ENCODE measurements at regions not wholly inside any gene's neighbourhood (a gene's known extent, or its start where the extent isn't known, plus 50 kb on each side); places are given as distances from the start of the nearest gene placed in this dataset.
"Not testable (repeated sequence)": the region's sequence is repeated elsewhere in the genome, so short reads cannot be mapped to it uniquely, and the experiment has no call there.

DNA sequence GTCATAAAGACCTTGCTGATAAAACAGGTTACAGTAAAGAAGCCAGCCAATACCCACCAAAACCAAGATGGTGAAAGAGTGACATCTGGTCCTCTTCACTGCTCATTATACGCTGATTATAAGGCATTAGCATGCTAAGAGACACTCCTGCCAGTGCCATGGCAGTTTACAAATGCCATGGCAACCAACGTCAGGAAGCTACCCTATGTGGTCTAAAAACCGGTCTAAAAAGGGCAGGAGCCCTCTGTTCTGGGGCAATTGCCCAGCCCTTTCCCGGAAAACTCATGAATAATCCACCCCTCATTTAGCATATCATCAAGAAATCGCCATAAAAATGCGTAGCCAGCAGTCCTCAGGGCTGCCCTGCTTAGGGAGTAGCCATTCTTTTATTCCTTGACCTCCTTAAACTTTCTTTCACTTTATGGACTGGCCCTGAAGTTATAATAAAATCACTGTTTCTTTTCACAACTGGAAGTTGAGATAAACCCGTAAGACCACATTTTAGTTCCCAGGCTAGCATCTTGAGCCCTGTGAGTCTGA, 260.5 kb upstream of the FAT1 start:
- no peak for DNase-seq

DNA sequence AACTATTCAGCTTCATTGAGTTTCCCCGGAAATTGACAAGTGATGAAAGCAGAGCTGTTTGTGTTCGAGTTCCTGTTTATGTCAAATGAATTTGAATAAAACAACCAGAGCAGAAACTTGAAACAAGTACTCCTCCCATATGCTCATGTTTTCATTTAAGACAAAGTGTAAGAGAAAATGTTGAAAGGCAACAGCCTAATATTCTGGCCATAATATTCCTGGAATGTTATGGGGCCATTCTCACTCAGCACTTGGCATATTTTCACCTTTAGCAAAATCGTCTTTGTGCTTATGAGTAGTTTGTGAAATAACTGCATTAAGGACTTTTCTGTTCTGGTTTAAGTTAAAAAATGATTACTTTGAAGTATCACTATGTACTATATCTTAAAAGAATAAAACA, 276.0 kb upstream of the FAT1 start:
- no peak for DNase-seq

DNA sequence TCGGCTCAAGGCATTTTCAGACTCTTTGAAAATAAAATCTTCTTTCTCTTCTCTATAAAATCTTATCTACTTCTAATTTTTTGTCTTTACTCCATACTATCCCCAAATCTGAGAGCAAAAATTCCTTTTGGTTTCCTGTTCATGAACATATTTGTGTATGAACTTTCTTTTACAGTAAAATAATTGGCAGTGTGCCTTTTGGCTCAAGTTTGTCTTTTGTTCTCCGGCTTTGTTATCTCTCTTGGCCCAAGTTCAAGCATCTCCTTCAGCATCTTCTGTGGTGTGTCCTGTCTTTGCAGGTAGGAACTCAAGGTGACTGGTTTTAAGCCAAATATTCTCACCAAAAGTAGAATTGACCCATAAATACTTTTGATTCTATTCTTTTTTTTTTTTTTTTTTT, 276.6 kb upstream of the FAT1 start:
- no peak for DNase-seq

DNA sequence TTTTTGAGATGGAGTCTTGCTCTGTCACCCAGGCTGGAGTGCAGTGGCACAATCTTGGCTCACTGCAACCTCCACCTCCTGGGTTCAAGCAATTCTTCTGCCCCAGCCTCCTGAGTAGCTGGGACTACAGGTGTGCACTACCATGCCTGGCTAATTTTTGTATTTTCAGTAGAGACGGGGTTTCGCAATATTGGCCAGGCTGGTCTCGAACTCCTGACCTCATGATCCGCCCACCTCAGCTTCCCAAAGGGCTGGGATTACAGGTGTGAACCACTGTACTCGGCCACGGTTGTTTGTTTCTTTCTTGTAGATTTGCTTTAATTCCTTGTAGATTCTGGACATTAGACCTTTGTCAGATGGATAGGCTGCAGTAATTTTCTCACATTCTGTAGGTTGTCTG, 278.5 kb upstream of the FAT1 start:
- not testable (repeated sequence) for DNase-seq

DNA sequence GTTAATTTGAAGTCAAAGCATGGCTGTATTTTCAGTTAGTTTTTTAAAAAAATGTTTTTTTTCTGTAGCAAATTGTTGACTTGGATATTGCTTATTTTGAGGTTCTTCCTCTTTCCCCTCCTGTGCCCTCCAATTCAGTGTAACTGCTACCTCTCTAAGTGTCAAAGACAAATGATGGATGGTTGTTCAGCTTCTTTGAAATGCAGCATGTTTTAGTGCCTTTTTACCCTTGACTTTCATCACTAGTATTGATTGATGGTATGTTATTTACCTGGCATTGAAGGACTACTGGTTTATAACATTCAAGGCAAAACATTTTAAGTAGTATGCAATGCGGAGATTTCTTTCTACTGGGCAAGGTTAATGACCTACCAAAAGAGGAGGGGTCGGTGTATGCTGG, 281.0 kb upstream of the FAT1 start:
- no peak for DNase-seq

DNA sequence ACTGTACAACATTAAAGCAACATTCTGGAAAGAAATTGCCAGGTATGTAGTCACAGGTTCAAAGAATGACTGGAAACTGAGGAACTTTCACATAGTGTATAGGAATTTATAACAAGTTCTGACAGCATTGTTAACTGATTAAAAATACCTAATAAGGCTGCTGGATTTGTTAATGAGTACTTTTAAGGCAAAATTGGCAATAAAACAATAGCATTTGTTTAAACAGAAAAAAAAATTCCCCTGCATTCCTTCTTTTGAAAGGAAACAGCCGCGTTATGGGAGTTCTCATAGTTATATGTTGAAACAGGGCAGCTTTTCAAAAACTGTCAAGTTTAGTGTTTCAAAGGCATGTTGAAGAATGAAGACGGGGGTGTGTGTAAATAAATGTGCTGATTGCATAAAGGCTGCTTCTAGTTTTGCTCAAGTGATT, 282.5 kb upstream of the FAT1 start:
- no peak for DNase-seq

DNA sequence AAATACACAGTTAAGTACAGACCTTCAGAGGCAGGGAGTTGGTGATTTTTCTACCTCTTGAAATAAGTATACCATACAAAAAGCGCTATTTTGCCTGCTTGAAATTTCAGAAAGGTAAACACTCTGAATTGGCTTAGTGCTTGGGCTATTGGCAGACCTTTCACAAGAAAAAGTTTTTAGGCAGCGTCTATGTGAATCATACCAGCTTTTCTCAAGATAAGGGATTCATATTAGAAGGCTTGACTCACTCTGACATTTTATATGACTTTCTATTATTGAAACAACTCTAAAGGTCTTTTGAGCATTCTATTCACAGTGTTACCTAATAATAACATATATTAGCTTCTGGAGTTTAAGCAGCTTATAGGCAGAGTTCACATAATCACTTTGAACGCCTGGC, 286.4 kb upstream of the FAT1 start:
- DNase-seq = no peak

DNA sequence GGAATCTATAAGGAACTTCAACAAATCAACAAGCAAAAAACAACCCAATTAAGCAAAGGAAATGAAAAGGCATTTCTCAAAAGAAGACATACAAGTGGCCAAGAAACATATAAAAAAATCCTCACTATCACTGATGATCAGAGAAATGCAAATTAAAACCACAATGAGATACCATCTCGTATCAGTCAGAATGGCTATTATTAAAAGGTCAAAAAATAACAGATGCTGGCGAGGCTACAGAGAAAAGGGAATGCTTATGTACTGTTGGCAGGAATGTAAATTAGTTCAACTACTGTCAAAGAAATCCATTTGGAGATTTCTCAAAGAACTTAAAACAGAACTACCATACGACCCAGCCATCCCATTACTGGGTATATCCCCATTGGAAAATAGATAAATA, 292.4 kb upstream of the FAT1 start:
- no peak for DNase-seq

DNA sequence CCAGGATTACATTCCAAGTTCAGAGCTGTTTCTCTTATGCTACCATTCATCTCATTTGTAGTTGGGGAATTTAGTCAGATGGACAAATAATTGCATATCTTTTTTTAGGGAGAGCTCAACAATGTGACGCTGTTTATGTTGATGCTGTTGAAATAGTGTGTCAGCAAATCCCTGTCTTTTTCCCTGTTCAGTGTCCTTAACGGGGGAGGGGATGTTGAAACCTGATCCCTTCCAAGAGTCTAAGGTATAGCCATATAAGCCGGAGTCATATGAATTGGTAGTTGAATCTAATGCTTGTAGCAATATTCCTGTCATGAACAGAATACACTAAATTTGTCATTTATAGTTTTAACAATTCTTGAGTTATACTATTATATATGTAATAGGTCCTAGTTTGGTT, 293.5 kb upstream of the FAT1 start:
- DNase-seq = no peak

DNA sequence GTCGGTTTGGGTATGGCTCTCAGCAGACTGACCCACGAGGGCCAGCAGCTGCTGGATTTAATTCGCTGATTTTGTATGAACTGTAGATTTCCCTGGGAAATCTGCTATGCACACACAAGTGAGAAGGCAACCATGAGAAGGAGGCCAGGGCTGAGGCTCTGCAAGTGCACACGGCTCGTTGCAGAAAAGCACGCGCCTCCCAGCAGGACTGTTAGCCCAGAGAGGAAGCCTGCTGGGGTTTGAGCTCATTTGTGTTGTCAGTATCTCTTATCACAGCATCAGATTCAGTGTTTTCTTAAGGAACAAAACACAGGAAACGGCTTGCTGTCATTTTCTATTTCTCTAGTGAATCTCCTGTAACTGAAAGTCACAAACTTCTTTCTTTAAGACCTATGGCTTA, 296.2 kb upstream of the FAT1 start:
- no peak for DNase-seq

DNA sequence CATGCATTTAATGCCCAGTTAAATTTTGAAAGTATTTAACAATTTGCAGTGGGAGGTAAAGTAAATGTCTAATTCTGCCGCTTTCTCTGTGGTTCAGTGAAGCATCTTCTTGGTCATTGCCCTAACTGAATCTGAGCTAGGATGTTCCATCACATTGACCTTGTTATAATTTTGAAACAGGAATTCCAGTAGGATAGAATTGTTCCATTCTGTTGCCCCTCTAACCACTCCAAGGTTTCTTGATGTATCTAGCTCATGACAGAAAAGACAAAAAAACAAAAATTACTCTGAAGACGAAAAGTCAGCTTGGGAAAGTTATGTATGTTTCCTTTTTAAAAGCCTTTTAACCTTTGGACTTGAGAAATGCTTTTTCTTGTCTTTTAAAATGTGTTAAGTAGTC, 297.0 kb upstream of the FAT1 start:
- no peak for DNase-seq

DNA sequence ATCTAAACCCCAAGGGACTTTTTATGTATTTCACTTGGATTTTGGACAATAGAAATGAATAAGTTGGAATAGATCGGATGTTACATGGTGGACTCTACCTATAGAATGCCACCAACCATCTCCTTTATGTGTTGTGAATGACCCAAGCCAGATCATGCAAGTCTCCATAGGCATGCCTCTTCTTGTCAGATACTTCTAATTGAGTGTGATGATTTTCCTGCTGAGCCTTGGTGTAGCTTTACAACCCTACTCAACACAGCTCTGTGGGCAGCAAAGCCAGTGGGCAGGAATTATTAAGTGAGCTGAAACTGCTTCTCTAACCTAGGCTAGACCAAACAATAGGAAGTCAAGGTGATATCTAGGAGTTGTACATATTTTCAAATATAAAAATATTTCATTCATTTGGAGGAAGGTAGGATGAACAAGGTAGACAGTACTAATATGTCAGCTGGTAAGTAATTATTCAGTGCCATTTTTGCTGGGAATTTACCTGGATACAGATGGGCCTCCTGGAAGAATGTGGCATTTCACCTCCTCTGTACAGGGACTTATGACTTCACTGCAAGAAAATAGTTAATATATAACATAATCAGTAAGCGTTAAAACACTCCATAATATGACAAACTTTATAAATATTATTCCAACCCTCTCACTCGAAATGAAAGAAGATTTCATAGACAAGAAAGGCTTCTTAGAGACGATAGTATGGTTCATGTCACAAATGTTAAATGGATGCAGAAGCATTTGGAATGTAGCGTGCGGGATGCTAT, 298.0 kb upstream of the FAT1 start:
- DNase-seq = no peak

DNA sequence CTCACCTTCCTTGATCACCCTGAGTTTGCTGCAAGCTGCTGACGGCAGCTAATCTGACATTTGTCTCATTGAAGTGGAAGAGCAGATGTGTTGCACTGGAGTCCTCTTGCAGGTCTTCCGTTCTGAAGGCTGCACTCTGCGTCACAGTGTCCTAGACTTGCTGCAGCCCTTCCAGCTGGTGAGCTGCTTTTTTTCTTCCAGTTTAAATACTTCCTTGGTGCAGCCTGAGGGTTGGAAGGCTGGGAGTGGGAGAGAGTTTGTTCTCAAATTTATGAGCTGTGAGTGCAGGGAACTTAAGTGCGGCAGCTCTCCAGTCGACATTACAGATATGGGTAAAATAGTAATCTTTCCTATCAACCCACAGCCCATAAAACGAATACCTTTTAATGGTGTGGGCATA, 303.6 kb upstream of the FAT1 start:
- no peak for DNase-seq

DNA sequence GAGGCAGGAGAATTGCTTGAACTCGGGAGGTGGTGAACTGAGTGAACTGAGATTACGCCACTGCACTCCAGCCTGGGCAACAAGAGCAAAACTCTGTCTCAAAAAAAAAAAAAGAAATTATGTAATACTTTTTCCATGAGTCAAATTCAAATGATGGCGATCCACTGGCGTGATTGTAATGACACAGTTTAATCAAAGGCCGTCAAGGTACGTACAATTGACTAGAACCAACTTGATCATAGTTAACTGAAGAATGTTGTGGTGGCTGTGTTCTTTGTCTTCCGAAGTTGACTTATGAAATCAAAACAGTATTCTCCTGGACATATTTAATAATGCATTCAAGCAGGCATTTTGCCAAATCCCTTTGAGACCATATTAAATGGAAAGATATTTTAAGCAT, 318.6 kb upstream of the FAT1 start:
- no peak for DNase-seq

DNA sequence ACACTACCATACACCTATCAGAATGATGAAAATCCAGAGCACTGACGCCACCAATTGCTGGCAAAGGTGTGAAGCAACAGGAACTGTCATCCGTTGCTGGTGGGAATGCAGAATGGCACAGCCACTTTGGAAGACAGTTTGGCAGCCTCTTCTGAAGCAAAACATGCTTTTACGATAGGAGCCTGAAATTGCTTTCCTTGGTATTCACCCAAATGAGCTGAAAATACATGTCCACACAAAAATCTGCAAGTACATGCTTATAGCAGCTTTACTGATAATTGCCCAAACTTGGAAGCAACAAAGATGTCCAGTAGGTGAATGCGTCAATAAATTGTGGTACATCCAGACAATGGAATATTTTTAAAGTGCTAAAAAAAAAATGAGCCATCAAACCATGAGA, 322.8 kb upstream of the FAT1 start:
- no peak for DNase-seq

DNA sequence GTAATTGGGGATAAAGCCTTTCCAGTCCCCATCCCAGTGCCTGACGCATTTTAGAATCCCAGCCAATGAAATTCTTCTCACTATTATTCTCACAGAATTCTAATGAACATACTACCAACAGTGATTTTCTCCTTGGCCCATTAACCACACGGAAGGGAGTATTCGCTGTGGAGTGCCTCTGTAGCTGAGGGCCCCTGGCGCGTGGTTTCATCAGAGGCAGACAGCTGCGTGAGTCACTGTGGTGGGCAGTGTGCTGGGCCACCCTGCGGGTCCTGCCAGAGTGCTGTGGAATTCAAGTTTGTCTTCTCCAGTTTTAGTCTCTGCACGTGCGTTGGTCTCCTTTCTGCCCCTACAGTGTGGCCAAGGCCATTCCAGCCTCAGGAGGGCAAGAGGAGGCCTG, 335.4 kb upstream of the FAT1 start:
- DNase-seq = no peak

DNA sequence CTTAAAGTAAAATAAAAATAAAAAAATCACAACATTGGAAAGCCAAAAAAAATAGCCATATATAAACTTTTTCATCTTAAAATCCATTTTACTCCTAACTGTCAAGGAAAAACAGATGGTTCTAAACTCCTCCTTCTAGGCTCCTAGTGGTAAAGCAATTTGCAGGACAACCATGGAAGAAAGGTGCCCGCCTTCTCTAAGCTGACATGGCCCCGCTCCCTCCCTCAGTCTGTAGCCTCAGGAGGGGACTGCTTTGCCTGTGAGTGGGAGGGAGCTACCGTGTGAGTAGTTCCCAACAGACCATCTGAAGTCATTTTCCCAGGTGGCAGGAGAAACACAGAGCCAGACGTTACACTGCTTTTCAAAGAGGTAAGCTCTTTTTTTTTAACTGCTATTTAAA, 336.2 kb upstream of the FAT1 start:
- DNase-seq = no peak

DNA sequence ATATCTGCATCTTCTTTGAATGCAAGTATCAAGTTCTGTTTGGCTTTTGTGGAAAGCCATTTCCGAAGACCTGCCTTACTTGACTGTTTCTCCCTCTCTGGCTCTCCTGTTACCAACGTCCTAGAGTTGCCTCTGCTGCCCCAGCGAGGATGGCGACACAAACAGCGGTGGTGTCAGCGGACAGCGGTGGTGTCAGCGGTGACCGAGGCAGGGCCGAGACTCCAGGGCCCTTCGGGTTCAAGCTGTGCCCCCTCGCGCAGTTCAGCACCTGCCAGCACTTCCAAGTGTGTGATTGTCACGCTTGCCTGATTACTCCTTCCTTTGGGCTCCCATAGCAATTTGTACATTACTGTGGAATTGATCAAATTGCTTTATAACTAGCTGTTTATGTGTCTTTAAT, 336.9 kb upstream of the FAT1 start:
- no peak for DNase-seq

DNA sequence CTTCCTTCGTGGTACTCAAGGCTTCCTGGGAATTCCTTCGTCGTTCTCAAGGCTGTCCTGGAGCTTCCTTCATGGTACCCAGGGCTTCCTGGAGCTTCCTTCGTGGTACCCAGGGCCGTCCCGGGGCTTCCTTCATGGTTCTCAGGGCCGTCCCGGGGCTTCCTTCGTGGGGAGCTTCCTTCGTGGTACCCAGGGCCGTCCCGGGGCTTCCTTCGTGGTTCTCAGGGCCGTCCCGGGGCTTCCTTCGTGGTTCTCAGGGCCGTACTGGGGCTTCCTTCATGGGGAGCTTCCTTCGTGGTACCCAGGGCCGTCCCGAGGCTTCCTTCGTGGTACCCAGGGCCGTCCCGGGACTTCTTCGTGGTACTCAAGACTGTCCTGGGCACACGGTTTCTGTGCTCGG, 339.6 kb upstream of the FAT1 start:
- no peak for DNase-seq

DNA sequence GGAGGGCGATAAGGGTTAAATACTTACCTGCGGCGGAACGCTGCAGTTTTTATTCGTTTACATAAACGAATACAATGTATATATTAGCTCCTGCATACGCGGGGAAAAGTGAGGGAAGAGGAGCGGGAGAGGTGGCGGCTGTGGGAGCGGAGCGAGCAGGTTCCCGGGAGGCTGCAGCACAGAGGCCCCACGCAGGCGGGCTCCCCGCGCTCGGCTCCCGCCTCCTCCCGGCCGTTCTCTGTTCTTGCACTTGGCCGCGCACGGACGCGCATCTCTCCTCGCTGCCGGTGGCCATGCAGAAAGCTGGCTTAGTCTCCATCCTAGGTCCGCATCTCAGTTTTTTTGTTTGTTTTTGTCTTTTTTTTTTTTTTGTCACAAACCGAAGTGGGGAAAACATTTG, 340.4 kb upstream of the FAT1 start:
- no peak for DNase-seq

DNA sequence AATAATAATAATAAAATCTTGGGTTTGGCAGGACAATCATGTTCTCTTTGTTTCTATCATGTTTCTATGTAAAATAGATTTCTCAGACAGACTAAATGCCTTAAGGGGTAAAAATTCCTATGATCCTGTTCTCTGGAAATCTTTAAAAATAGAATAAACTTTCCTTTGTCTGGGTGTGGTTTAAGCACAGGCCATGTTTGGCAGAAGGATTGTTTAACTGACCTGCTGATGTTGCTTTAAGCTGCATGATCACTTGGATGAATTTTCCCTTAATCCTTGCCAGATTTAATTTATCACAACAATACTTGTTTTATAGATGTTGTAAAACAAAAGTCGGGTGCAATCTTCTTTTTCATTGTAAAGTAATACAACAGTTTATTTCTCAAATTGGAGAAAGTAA, 341.7 kb upstream of the FAT1 start:
- DNase-seq = no peak

DNA sequence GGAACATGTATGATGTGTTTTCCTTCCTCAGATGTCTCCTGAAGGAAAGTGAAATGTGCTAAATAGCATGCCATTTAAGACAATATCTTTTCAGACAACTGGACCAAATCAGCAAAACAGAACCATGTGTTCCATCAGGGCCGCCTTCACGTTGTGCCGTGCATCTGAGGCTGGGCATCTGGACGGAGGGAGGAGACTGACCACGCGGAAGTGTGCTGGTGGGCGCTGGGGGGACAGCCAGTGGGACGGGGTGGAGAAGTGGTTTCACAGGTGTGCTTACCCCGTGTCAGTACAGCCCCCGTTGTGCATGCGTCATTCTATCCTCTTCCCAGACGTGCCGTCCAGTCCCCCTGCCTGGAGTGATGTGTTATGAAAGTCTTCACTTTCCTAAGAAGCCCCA, 342.1 kb upstream of the FAT1 start:
- no peak for DNase-seq

DNA sequence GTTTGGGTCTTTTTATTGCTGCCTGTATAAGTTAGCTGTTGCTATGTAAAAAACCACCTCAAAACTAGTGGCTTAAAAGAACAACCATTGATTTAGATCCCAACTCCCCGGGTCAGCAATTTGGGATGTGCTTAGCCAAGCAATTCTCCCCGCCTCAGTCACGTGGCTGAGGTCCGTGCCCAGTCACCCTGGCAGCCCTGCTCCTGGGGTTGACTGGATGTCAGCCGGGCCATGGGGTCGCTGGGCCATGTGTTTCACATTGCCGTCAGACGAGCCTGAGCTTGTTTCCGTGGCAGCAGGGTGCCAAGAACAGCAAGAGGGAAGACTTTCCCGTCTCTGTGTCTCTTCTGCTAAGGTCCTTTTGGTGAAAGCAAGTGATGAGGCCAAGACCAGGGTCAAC, 345.7 kb upstream of the FAT1 start:
- DNase-seq = no peak

DNA sequence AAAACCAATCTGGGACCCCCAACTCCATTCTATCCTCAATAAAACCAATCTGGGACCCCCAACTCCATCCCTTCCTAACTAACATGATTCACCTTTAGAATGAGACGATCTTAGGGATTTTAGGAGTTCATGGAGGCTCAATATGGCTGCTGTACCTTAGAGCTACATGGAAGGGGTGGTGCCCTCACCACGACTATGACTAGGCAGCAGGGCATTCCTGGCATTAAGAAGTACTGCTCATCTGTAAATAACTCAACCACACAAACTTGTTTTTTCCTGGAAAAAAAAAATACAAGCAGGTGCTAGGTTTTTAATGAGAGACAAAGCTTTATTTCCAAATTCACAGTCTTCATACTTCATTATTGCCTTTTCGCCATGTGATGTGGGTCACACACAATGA, 346.5 kb upstream of the FAT1 start:
- DNase-seq = no peak

DNA sequence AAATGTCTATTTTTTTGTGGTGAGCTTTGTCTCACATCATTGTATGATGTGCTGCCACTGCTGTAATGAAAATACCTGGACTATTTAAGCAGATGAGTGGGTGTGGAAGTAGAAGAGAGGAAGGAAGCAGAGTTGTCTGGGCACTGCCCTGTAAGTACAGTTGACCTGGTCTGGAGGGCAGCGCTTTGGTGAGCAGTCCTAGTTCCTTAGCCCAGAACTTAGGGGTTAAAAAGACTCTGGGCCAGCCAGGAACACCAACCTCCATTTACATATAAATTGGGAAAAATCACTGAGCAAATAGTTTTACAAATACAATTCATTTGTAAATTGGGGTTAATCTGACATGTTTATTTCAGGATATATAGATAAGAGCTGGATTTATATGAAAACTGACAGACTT, 347.1 kb upstream of the FAT1 start:
- DNase-seq = no peak
